ENCODE measurements at regions not wholly inside any gene's neighbourhood (a gene's known extent, or its start where the extent isn't known, plus 50 kb on each side); places are given as distances from the start of the nearest gene placed in this dataset.
"Not testable (repeated sequence)": the region's sequence is repeated elsewhere in the genome, so short reads cannot be mapped to it uniquely, and the experiment has no call there.

DNA sequence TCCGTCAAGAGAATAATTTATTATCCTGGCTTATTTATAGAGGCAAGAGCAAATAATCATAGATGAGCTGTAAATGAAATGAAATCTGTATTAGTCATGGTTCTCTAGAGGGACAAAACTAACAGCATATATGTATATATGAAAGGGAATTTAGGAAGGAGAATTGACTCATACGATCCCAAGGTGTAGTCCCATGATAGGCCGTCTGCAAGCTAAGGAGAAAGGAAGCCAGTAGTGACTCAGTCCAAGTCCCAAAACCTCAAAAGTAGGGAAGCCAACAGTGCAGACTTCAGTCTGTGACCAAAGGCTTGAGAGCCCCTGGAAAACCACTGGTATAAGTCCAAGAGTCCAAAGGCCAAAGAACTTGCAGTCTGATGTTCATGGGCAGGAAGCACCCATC lies 515.9 kb upstream of the CYLC2 start:
- Histone ChIP-seq H3K27ac (ENCODE audit: low read length) (no peak overlapping the region), H3K27me3 (replicated peaks in 1 of 2; ENCODE audit: control insufficient read depth in 2 of 2, extremely low read depth in 1 of 2, insufficient read depth in 2 of 2, low read length in 1 of 2) (no peaks in the 10 kb centered on the region), H3K9me3 (no peaks in the 10 kb centered on the region), H3K4me3 (ENCODE audit: control insufficient read depth in 1 of 2, extremely low read depth in 1 of 2, low read length in 1 of 2) (no peak overlapping the region), H3K4me1 (ENCODE audit: control insufficient read depth in 1 of 2, extremely low read depth in 1 of 2, insufficient read depth in 2 of 2, low read length in 2 of 2) (no peaks in the 10 kb centered on the region), H3K36me3 (ENCODE audit: control insufficient read depth in 2 of 2, extremely low read depth in 1 of 2, insufficient read depth in 1 of 2, low read length in 1 of 2) (no peaks in the 10 kb centered on the region)
- Mint-ChIP-seq H3K36me3 (no peaks in the 10 kb centered on the region), H3K27me3 (no peaks in the 10 kb centered on the region), H3K27ac (no peak overlapping the region), H3K4me1 (no peaks in the 10 kb centered on the region), H3K4me3 (no peak overlapping the region), H3K9me3 (no peaks in the 10 kb centered on the region)
- CTCF ChIA-PET: no interaction called here
- no peak for DNase-seq
- ATAC-seq (replicated peaks in 1 of 4): no peak
- WGBS (ENCODE audit: insufficient coverage): no CpG with 5 or more reads among the region's 3 CpGs
- POLR2A ChIA-PET: no interaction called here

DNA sequence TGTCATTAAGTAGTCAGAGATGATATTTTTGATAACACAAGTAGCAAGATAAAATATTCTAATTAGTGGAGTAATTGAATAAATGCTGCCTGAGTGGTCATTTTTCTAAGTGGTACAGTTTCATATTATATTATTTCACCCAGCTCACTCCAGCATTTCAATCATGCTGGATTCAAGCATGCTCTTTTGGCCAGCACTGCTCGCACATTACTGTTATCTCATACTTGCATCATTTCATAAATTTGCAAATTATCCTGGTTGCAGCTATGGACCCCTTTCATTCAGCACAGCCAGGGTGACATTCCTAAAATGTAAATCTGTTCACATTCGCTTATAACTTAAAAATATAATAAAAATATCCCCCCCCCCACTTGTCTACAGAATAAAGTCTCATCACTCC lies 520.8 kb upstream of the CYLC2 start:
- DNase-seq (no peak), ATAC-seq (replicated peaks in 1 of 4) (no peak)
- Histone ChIP-seq H3K4me1 (ENCODE audit: control insufficient read depth in 1 of 2, extremely low read depth in 1 of 2, insufficient read depth in 2 of 2, low read length in 2 of 2) (no peaks in the 10 kb centered on the region), H3K4me3 (ENCODE audit: control insufficient read depth in 1 of 2, extremely low read depth in 1 of 2, low read length in 1 of 2) (no peak overlapping the region), H3K27me3 (replicated peaks in 1 of 2; ENCODE audit: control insufficient read depth in 2 of 2, extremely low read depth in 1 of 2, insufficient read depth in 2 of 2, low read length in 1 of 2) (no peaks in the 10 kb centered on the region), H3K27ac (ENCODE audit: low read length) (no peak overlapping the region), H3K9me3 (no peaks in the 10 kb centered on the region), H3K36me3 (ENCODE audit: control insufficient read depth in 2 of 2, extremely low read depth in 1 of 2, insufficient read depth in 1 of 2, low read length in 1 of 2) (no peaks in the 10 kb centered on the region)
- Mint-ChIP-seq H3K9me3 (peaks cover 0 to 12% (median 3%) of the 10 kb centered on the region in 3 donors), H3K36me3 (no peaks in the 10 kb centered on the region), H3K4me3 (no peak overlapping the region), H3K27ac (no peak overlapping the region), H3K27me3 (no peaks in the 10 kb centered on the region), H3K4me1 (no peaks in the 10 kb centered on the region)
- POLR2A ChIA-PET: no interaction called here
- CTCF ChIA-PET: no interaction called here
- 67% methylated on average over 2 of the region's 2 CpGs for WGBS (ENCODE audit: insufficient coverage)

GRCh38 chr9:102469430-102469829 lies 525.7 kb upstream of the CYLC2 start:
- H3K4me1 Mint-ChIP-seq; H3K9me3 ChIP-seq; H3K36me3 ChIP-seq (ENCODE audit: control insufficient read depth in 2 of 2, extremely low read depth in 1 of 2, insufficient read depth in 1 of 2, low read length in 1 of 2); H3K36me3 Mint-ChIP-seq; DNase-seq; H3K27me3 Mint-ChIP-seq; H3K27ac ChIP-seq (ENCODE audit: low read length); ATAC-seq (replicated peaks in 1 of 4); POLR2A ChIA-PET; H3K4me1 ChIP-seq (ENCODE audit: control insufficient read depth in 1 of 2, extremely low read depth in 1 of 2, insufficient read depth in 2 of 2, low read length in 2 of 2); H3K4me3 Mint-ChIP-seq; H3K27me3 ChIP-seq (replicated peaks in 1 of 2; ENCODE audit: control insufficient read depth in 2 of 2, extremely low read depth in 1 of 2, insufficient read depth in 2 of 2, low read length in 1 of 2); H3K27ac Mint-ChIP-seq; H3K4me3 ChIP-seq (ENCODE audit: control insufficient read depth in 1 of 2, extremely low read depth in 1 of 2, low read length in 1 of 2); CTCF ChIA-PET: not testable (repeated sequence)
- H3K9me3 Mint-ChIP-seq: peaks cover 12 to 21% (median 14%) of the 10 kb centered on the region in 3 donors
- no CpG with 5 or more reads among the region's 7 CpGs for WGBS (ENCODE audit: insufficient coverage)

- Histone ChIP-seq H3K4me3 (ENCODE audit: control insufficient read depth in 1 of 2, extremely low read depth in 1 of 2, low read length in 1 of 2) (no peak overlapping the region), H3K4me1 (ENCODE audit: control insufficient read depth in 1 of 2, extremely low read depth in 1 of 2, insufficient read depth in 2 of 2, low read length in 2 of 2) (no peaks in the 10 kb centered on the region), H3K27ac (ENCODE audit: low read length) (no peak overlapping the region), H3K27me3 (replicated peaks in 1 of 2; ENCODE audit: control insufficient read depth in 2 of 2, extremely low read depth in 1 of 2, insufficient read depth in 2 of 2, low read length in 1 of 2) (no peaks in the 10 kb centered on the region), H3K36me3 (ENCODE audit: control insufficient read depth in 2 of 2, extremely low read depth in 1 of 2, insufficient read depth in 1 of 2, low read length in 1 of 2) (no peaks in the 10 kb centered on the region), H3K9me3 (no peaks in the 10 kb centered on the region)
- WGBS (ENCODE audit: insufficient coverage): 60% methylated on average over 1 of the region's 2 CpGs
- Mint-ChIP-seq H3K27me3 (no peaks in the 10 kb centered on the region), H3K27ac (no peak overlapping the region), H3K4me1 (no peaks in the 10 kb centered on the region), H3K4me3 (no peak overlapping the region), H3K9me3 (peaks cover 0 to 16% (median 9%) of the 10 kb centered on the region in 3 donors), H3K36me3 (no peaks in the 10 kb centered on the region)
- DNase-seq (no peak), ATAC-seq (replicated peaks in 1 of 4) (no peak)
- CTCF ChIA-PET: no interaction called here
- POLR2A ChIA-PET: no interaction called here
Observed at GRCh38 chr9:102461156-102461819, 533.8 kb upstream of the CYLC2 start.

DNA sequence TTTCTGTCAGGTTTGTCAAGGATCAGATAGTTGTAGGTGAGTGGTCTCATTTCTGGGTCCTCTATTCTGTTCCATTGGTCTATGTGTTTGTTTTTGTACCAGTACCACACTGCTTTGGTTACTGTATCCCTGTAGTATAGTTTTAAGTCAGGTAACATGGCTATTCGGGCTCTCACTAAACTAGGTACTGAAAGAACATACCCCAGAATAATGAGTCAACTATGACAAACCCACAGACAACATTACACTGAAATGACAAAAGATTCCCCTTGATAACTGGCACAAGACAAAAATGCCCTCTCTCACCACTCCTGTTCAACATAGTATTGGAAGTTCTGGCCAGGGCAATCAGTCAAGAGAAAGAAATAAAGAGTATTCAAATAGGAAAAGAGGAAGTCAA lies 535.3 kb upstream of the CYLC2 start:
- Mint-ChIP-seq H3K27me3 (no peaks in the 10 kb centered on the region), H3K4me3 (no peak overlapping the region), H3K9me3 (peaks cover 0 to 7% (median 4%) of the 10 kb centered on the region in 3 donors), H3K4me1 (no peaks in the 10 kb centered on the region), H3K36me3 (no peaks in the 10 kb centered on the region), H3K27ac (no peak overlapping the region)
- ChIA-PET POLR2A (no interaction called here), CTCF (no interaction called here)
- H3K27me3 ChIP-seq (replicated peaks in 1 of 2; ENCODE audit: control insufficient read depth in 2 of 2, extremely low read depth in 1 of 2, insufficient read depth in 2 of 2, low read length in 1 of 2): no peaks in the 10 kb centered on the region
- DNase-seq (no peak), ATAC-seq (replicated peaks in 1 of 4) (no peak)
- no CpG with 5 or more reads among the region's 1 CpG for WGBS (ENCODE audit: insufficient coverage)
- no peak overlapping the region for H3K4me3 ChIP-seq (ENCODE audit: control insufficient read depth in 1 of 2, extremely low read depth in 1 of 2, low read length in 1 of 2)
- H3K27ac ChIP-seq (ENCODE audit: low read length): no peak overlapping the region
- no peaks in the 10 kb centered on the region for H3K4me1 ChIP-seq (ENCODE audit: control insufficient read depth in 1 of 2, extremely low read depth in 1 of 2, insufficient read depth in 2 of 2, low read length in 2 of 2)
- H3K36me3 ChIP-seq (ENCODE audit: control insufficient read depth in 2 of 2, extremely low read depth in 1 of 2, insufficient read depth in 1 of 2, low read length in 1 of 2): no peaks in the 10 kb centered on the region
- H3K9me3 ChIP-seq: no peaks in the 10 kb centered on the region

DNA sequence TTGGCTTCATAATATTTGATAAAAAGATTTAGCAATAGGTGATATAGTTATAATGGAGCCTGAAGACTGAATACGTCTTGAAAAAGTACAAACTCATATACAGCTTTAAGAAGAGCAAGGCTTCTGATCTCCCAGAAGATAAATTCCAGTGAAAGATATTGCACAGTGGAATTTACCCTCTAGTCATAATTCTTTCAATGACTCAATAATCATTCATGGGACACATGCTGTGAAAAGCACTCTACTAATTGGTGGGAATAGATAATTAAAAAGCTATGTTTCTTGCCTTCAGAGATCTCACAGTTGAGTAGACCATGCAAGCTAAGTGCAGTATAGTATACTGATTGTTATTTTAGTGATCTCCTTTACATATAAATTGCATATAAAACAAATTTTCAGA lies 538.6 kb upstream of the CYLC2 start:
- no CpG with 5 or more reads among the region's 1 CpG for WGBS (ENCODE audit: insufficient coverage)
- Mint-ChIP-seq H3K36me3 (no peaks in the 10 kb centered on the region), H3K4me1 (no peaks in the 10 kb centered on the region), H3K4me3 (no peak overlapping the region), H3K27me3 (no peaks in the 10 kb centered on the region), H3K9me3 (peaks cover 0 to 4% (median 0%) of the 10 kb centered on the region in 3 donors), H3K27ac (no peak overlapping the region)
- H3K27ac ChIP-seq (ENCODE audit: low read length): no peak overlapping the region
- ATAC-seq (replicated peaks in 1 of 4) (no peak), DNase-seq (no peak)
- no peaks in the 10 kb centered on the region for H3K27me3 ChIP-seq (replicated peaks in 1 of 2; ENCODE audit: control insufficient read depth in 2 of 2, extremely low read depth in 1 of 2, insufficient read depth in 2 of 2, low read length in 1 of 2)
- ChIA-PET CTCF (no interaction called here), POLR2A (no interaction called here)
- H3K4me1 ChIP-seq (ENCODE audit: control insufficient read depth in 1 of 2, extremely low read depth in 1 of 2, insufficient read depth in 2 of 2, low read length in 2 of 2): no peaks in the 10 kb centered on the region
- H3K36me3 ChIP-seq (ENCODE audit: control insufficient read depth in 2 of 2, extremely low read depth in 1 of 2, insufficient read depth in 1 of 2, low read length in 1 of 2): no peaks in the 10 kb centered on the region
- no peaks in the 10 kb centered on the region for H3K9me3 ChIP-seq
- H3K4me3 ChIP-seq (ENCODE audit: control insufficient read depth in 1 of 2, extremely low read depth in 1 of 2, low read length in 1 of 2): no peak overlapping the region

DNA sequence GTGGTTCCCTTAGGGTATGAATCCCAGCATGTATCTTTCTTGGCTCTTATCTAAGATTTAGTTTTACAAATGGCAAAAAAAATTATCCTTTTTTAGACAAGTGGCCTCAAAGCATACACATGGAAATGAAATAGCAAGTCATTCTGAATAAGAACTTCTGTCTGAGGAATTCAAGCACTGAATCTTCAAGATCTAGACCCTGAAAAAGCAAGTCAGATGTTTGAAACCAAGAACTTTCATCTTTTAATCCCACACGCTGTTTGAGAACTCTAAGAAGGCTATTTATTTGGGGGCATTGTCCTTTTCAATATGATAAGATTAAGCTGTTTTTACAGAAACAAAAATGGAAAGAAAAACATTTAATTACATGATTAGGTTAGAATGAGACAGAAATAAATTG lies 549.2 kb upstream of the CYLC2 start:
- no peak for ATAC-seq (replicated peaks in 1 of 4)
- no peak overlapping the region for H3K4me3 Mint-ChIP-seq
- Histone ChIP-seq H3K9me3 (no peaks in the 10 kb centered on the region), H3K27ac (ENCODE audit: low read length) (no peak overlapping the region), H3K36me3 (ENCODE audit: control insufficient read depth in 2 of 2, extremely low read depth in 1 of 2, insufficient read depth in 1 of 2, low read length in 1 of 2) (no peaks in the 10 kb centered on the region), H3K4me3 (ENCODE audit: control insufficient read depth in 1 of 2, extremely low read depth in 1 of 2, low read length in 1 of 2) (no peak overlapping the region), H3K4me1 (ENCODE audit: control insufficient read depth in 1 of 2, extremely low read depth in 1 of 2, insufficient read depth in 2 of 2, low read length in 2 of 2) (no peaks in the 10 kb centered on the region), H3K27me3 (replicated peaks in 1 of 2; ENCODE audit: control insufficient read depth in 2 of 2, extremely low read depth in 1 of 2, insufficient read depth in 2 of 2, low read length in 1 of 2) (no peaks in the 10 kb centered on the region)
- ChIA-PET POLR2A (no interaction called here), CTCF (no interaction called here)
- no CpG with 5 or more reads among the region's 1 CpG for WGBS (ENCODE audit: insufficient coverage)
- DNase-seq: no peak
- peaks cover 8 to 25% (median 8%) of the 10 kb centered on the region in 3 donors for H3K9me3 Mint-ChIP-seq
- H3K36me3 Mint-ChIP-seq: no peaks in the 10 kb centered on the region
- no peak overlapping the region for H3K27ac Mint-ChIP-seq
- H3K4me1 Mint-ChIP-seq: no peaks in the 10 kb centered on the region
- H3K27me3 Mint-ChIP-seq: no peaks in the 10 kb centered on the region
